GM19467 (cell line): ENCODE measurements at regions not wholly inside any gene's neighbourhood (a gene's known extent, or its start where the extent isn't known, plus 50 kb on each side); places are given as distances from the start of the nearest gene placed in this dataset.
"Not testable (repeated sequence)": the region's sequence is repeated elsewhere in the genome, so short reads cannot be mapped to it uniquely, and the experiment has no call there.

Experiments used
- ATAC-seq: cut with Tn5 transposase; IDR thresholded peaks from one replicate; pipeline ENCODE4 v1.9.1; 2021; ENCODE audit warnings: mild to moderate bottlenecking, moderate library complexity; ENCODE audit not compliant: unreplicated experiment

- no peak for ATAC-seq
These were observed 154.5 kb downstream of the LAT start for GRCh38 chr16:29139261-29139802.

DNA sequence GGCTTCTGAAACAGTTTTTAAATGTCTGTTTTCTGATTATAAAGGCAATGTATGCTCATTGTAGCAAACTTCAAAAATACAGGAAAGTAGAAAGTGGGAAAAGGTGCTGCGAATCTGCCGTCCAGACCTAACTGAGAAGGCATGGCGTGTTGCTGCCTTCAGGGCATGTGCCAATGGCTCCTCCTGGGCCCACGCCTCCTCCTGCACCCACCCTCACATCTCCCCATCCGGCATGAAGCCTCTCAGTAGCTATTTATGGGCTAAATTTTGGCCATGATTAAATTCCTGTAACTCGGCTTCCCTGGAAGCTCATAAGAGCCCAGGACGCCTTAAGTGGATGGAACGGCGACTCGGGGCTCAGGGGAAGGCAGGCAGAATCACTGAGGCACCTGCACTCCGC is 153.8 kb downstream of the LAT start:
- ATAC-seq = not testable (repeated sequence)

- not testable (repeated sequence) for ATAC-seq
These were observed 153.2 kb downstream of the LAT start for GRCh38 chr16:29137894-29138662.

- ATAC-seq = not testable (repeated sequence)
These were observed 152.6 kb downstream of the LAT start for GRCh38 chr16:29137461-29137860.

DNA sequence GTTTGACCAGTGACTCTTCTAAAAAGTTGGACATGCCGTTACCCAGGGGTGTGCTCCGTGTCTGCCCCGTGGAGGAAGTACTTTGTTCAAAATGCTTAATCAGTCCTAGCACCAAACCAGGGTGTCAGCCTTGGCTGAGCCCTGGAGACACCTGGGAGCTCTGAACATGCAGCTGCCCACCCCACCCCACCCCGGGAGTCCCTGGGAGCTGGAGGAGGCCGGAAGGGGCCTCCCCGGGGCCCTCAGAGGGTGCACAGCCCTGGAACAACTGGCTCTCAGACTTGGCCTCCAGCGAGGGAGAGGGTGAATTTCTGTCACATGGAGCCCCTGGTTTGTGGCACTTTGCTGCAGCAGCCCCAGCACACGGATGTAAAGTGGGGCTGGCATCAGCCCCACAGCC is 152.1 kb downstream of the LAT start:
- not testable (repeated sequence) for ATAC-seq

- ATAC-seq = not testable (repeated sequence)
These were observed 151.3 kb downstream of the LAT start for GRCh38 chr16:29136046-29136696.

- not testable (repeated sequence) for ATAC-seq
These were observed 150.2 kb downstream of the LAT start for GRCh38 chr16:29135098-29135497.

DNA sequence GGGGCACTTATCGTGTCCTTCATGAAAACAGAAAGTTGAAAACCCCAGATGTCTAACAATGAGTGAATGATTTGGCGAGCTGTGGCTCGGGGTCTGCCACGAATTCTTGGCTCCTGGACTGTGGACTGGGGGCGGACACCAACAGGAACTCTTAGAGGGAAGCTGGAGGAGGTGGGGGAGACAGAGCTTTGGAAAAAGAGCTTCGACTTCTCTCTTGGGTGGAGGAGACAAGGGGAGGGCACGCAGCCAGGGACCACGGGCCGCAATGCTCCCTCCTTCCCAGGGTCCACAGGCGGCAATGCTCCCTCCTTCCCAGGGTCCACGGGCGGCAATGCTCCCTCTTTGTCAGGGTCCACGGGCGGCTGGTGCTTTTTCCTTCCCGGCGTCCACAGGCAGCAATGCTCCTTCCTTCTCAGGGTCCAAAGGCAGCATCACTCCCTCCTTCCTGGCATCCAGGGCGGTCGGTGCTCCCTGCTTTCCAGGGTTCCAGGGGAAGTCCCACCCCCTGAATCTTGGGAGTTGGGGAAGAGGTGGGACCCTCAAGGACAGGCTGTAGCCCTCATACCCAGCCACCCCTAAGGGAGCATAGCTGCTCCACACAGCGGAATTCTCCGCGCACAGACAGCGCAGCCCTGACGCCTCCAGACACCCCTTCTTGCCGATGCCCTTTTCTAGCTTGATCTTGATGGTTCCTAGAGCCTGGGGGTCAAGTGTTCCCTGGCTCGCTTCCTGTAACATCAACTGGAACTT is 149.0 kb downstream of the LAT start:
- not testable (repeated sequence) for ATAC-seq

DNA sequence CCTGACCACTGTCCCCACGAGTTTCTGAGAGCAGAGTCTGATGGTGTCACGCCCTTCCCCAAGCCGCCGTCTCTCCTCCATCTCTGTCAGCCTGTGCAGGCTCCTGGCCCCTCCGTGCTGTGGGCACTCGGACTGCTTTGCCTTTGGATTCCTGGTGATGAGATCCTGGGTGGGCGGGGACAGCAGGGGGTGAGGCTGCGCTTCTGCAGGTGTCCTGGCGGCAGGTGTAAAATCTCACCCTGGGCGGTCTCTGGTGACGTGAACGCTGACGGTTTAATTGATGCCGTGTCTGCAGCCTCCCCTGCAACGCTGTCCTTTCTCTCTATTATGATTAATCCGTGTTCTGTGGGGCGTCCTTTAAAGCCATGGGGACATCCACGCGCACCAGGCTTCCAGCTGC is 148.0 kb downstream of the LAT start:
- ATAC-seq = not testable (repeated sequence)

GRCh38 chr16:29132444-29132843 is 147.6 kb downstream of the LAT start:
- not testable (repeated sequence) for ATAC-seq

DNA sequence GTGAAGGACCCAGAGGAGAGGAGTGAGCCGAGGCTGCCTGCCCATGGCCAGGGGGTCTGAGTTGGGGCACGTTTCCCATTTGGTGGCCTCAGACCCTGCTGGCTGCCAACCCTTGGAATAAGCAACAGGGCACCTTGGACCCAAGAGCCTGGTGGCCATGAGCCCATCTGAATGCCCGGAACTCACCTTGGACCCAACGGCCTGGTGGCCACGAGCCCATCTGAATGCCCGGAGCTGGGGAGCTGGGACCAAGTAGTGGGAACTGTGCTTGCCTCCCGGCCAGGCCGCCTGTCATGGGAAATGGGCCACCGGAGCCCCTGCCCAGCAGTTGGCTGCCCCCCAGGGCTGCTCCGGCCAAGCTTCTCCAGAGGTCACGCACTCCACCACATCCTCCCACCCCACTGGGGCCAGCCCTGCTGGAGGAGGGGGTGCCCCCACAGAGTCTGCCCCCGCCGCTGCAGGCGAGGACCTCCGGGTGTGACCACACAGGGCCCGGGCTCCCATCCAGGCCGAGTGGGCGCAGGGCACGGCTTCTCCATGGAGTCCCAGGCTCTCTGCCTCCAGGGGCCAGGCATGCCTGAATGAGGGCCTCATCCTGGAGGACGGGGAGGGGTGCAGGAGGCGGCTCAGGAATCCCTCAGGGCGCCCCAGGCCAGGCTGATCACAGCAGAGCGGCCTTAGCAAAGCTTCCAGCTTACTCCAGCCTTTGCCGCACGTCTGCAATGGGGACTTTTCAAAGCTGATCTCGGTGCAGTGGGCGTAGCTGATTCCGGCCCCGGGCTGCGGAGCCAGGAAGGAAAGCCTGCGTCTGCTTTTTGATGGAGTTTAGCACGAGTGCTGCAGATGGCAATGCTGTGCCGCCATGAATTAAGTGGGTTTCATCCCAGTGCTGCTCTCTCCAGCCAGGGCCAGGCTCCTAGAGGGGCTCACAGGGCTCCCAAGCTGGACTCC is 146.3 kb downstream of the LAT start:
- ATAC-seq = not testable (repeated sequence)

DNA sequence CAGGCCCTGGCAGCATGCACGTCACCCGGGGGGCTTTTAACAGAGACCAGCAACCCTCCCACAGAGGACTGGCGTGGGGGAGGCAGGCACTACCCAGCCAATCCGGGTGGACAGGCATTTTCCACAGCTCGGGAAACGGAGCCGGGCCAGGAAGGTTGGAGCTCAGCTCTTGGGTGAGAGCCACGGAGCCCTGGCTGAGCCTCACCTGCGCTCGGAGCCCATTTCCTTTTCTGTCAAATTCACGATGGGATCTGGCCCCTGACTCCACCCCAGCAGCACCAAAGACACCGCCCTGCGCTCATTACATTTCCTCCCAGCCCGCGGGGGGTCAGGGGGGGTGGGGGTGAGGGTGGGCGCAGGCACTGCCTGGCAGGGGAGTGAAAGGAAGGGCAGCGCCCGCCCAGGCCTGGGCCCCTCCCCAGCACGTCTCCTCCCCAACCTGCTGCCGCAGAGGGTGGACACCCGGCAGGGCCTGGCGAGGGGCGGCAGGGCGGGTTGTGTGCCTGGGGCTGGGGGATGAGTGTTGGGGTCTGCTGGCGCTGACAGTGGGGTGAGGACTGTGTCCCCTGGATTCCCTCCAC is 145.4 kb downstream of the LAT start:
- ATAC-seq = not testable (repeated sequence)

DNA sequence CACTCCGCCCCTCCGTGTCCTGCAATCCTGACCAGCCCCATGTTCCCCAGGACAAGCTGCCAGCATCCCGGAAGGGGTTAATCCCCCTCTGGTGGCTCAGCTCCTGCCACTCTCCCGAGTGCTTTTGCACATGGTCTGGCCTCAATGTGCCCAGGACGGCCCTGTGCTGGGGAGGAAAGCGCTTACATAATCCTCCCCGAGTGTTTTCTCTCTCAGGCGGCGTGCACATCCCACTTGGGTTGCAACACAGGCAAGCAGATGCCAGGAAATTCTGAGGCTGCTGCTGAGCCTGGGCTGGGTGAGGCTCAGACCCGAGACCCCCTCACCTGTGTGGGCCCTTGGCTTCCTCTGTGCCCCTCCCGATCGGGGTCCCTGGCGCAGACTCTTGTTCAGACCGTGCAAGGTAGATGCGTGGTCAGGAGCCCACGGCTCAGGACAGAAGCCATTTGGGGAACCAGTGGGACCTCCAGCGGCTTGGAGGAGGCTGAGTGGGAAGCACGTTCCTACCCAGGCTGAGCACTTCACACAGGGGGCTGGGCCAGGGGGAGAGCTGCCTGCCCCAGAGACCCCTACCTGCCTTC is 144.7 kb downstream of the LAT start:
- ATAC-seq = not testable (repeated sequence)

DNA sequence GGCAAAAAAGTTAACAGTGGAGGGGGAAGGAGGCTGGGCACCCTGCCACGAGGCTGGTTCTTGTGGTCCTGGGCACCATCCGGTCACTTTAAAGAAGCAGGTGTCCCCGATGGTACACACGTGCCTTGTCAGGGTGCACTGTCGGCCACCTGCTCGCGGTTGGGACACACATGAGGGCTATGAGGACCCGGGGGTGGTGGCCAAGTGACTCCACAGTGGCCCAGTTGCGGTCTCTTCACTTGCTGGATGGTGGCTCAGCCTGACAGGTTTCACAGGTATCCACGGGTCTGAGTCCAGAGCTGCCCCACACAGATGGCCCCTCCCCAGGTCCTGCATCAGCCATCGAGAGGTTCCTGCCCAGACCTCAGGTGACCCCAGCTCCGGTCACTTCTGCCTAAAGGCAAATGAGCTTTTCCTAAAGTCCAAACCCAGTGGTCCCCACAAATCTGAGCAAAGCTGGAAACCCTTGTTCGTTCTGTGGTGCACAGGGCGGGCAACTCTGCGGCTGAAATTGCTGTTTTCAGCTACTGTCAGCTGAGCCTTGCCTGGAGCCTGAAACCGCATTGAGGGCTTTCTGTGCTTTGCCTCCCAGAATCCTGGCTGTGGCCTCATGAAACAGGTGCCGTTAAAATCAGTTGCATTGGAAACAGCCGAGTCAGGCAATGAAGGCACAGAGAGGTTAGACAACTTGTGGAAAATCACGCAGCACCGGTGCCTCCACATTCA is 144.0 kb downstream of the LAT start:
- not testable (repeated sequence) for ATAC-seq

DNA sequence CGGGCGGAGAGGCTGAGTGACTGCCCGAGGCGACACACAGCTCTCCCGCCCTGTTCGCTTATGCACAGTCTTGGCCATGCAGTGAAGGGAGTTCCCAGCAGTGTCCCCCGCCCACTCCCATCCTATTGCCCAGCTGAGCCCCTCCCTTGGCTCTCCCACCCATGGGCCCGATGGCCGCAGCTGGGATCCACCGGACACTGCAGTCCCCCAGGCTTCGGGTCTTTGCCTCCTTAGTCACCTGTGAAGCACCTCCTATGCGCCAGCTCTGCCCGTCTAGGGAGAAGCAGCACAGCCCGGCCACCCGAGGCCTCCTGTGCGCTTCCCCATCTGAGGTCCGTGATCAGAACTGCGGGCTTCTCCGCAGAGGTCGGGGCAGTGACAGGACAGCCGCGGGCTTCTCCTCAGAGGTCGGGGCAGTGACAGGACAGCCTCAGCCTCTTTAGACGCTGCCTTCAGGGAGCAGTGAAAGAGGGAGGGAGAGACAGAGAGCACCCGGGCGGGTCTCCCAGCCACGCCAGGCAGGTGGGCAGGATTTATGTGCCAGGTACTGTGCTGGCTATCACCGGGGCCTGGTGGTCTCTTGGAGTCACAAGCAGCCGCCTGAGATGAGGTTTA is 143.1 kb downstream of the LAT start:
- ATAC-seq = not testable (repeated sequence)

DNA sequence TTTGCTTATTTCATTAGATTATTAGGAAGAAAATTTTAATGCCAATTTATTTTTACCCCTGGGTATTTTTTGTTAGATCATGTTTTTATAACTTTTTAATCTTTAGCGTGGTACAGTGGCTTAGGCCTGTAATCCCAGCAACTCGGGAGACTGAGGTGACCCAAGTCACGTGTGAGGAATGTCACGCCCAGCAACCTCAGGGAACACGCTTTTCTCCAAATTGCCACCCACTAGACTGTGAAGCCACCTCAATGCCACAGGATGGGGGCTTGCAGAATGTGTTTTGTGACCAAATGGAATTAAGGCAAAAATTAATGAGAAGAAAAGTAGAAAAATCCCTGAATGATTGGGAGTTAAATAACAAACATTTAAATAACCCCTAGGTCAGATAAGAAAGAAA is 141.8 kb downstream of the LAT start:
- ATAC-seq = no peak

GRCh38 chr16:29126057-29126494 is 141.2 kb downstream of the LAT start:
- no peak for ATAC-seq

DNA sequence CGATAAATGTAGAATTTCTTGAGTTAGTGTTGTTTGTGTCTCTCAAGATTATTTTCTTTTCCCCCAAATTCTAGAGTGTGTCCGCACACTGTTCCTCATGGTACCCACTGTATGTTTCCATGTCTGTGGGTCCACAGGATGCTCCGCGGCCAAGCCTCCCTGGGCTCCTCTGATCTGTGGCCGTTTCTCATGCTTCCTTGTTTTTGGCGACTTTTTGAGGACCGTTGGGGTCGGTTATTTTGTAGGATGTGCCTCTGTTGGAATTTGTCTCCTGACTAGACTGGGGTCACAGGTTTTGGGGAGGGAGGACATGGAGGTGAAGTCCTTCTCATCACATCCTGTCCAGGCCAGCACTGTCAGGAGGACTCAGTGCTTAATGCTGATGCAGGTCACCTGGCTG is 140.0 kb downstream of the LAT start:
- ATAC-seq = no peak
